ENCODE measurements at regions not wholly inside any gene's neighbourhood (a gene's known extent, or its start where the extent isn't known, plus 50 kb on each side); places are given as distances from the start of the nearest gene placed in this dataset.
"Not testable (repeated sequence)": the region's sequence is repeated elsewhere in the genome, so short reads cannot be mapped to it uniquely, and the experiment has no call there.

- DNase-seq = no peak
- no peaks in the 10 kb centered on the region for H3K4me1 ChIP-seq (ENCODE audit: insufficient read depth)
- no peaks in the 10 kb centered on the region for H3K9me3 ChIP-seq
- H3K27me3 ChIP-seq = no peaks in the 10 kb centered on the region
- intact Hi-C loops (cut with DNase I) = no loop called here
- no peaks in the 10 kb centered on the region for H3K36me3 ChIP-seq
- no peak for TF ChIP-seq CTCF (IDR thresholded peaks at IDR 0.05)
- TF ChIP-seq EP300 (IDR thresholded peaks at IDR 0.05) = no peak
- no peak for TF ChIP-seq POLR2A (IDR thresholded peaks at IDR 0.05)
- H3K4me3 ChIP-seq = no peak overlapping the region
- no peak overlapping the region for H3K27ac ChIP-seq
Observed at GRCh38 chr1:209168204-209168603, 415.3 kb upstream of the CAMK1G start.

GRCh38 chr1:209171151-209171550 is 412.4 kb upstream of the CAMK1G start:
- Histone ChIP-seq H3K9me3 (no peaks in the 10 kb centered on the region), H3K4me3 (no peak overlapping the region), H3K27ac (no peak overlapping the region), H3K36me3 (no peaks in the 10 kb centered on the region), H3K27me3 (no peaks in the 10 kb centered on the region), H3K4me1 (ENCODE audit: insufficient read depth) (no peaks in the 10 kb centered on the region)
- no peak for DNase-seq
- intact Hi-C loops (cut with DNase I) = no loop called here
- WGBS, 3 donors = 0% methylated on average over 1 of the region's 1 CpG
- TF ChIP-seq EP300 (IDR thresholded peaks at IDR 0.05) (no peak), POLR2A (IDR thresholded peaks at IDR 0.05) (no peak), CTCF (IDR thresholded peaks at IDR 0.05) (no peak)

- 90 to 94% (median 93%) methylated on average over 4 of the region's 4 CpGs for WGBS, 3 donors
- no peaks in the 10 kb centered on the region for H3K9me3 ChIP-seq
- H3K4me1 ChIP-seq (ENCODE audit: insufficient read depth) = no peaks in the 10 kb centered on the region
- H3K4me3 ChIP-seq = no peak overlapping the region
- no peak for TF ChIP-seq POLR2A (IDR thresholded peaks at IDR 0.05)
- no peak for TF ChIP-seq EP300 (IDR thresholded peaks at IDR 0.05)
- no peak for TF ChIP-seq CTCF (IDR thresholded peaks at IDR 0.05)
- H3K27ac ChIP-seq = no peak overlapping the region
- H3K36me3 ChIP-seq = no peaks in the 10 kb centered on the region
- DNase-seq = no peak
- intact Hi-C loops (cut with DNase I) = no loop called here
- H3K27me3 ChIP-seq = no peaks in the 10 kb centered on the region
Observed at GRCh38 chr1:209172286-209172685, 411.2 kb upstream of the CAMK1G start.

- H3K9me3 ChIP-seq; H3K4me3 ChIP-seq; intact Hi-C loops (cut with DNase I); H3K4me1 ChIP-seq (ENCODE audit: insufficient read depth); DNase-seq; H3K27me3 ChIP-seq; H3K36me3 ChIP-seq; H3K27ac ChIP-seq: not testable (repeated sequence)
- 92 to 94% (median 93%) methylated on average over 29 to 31 of the region's 31 CpGs for WGBS, 3 donors
Observed at GRCh38 chr1:209172792-209173542, 410.5 kb upstream of the CAMK1G start.

GRCh38 chr1:209173796-209174195 is 409.7 kb upstream of the CAMK1G start:
- H3K4me3 ChIP-seq; H3K4me1 ChIP-seq (ENCODE audit: insufficient read depth); H3K9me3 ChIP-seq; H3K27ac ChIP-seq; H3K27me3 ChIP-seq; DNase-seq; intact Hi-C loops (cut with DNase I); H3K36me3 ChIP-seq: not testable (repeated sequence)
- WGBS, 3 donors = 89 to 100% (median 94%) methylated on average over 2 of the region's 2 CpGs
